NT2/D1 (cell line): ENCODE measurements at regions not wholly inside any gene's neighbourhood (a gene's known extent, or its start where the extent isn't known, plus 50 kb on each side); places are given as distances from the start of the nearest gene placed in this dataset.

Experiments
- SUZ12 ChIP-seq: IDR thresholded peaks from 2 replicates; pipeline ENCODE4 v1.6.1; 2011; ENCODE audit not compliant: insufficient read length, insufficient read depth; ENCODE audit errors: extremely low read depth
- YY1 ChIP-seq: IDR thresholded peaks from 2 replicates; pipeline ENCODE4 v1.6.1; 2011; ENCODE audit not compliant: insufficient read length, insufficient read depth

DNA sequence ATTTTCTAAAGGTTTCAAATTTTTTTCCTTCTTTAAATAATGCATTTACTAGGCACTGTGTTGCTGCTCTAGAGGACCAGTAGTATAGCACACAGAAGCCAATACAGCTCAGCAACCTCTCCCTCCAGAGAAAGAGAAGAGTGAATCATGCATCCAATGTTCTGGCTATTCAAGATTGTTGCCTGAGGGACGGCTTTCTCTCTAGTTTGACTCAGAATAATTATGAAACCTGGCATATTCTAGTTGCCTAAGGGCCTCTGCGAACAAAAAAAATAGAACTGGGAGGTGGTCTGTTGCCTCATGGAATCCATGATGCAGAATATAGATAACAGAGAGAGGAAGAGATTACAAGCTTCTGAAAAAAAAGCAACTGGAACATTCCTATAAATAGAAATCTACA, 1233.3 kb upstream of the PABPC4L start:
- TF ChIP-seq SUZ12 (no peak), YY1 (no peak)
